GM21447 (cell line): ENCODE measurements at regions not wholly inside any gene's neighbourhood (a gene's known extent, or its start where the extent isn't known, plus 50 kb on each side); places are given as distances from the start of the nearest gene placed in this dataset.
A peak's percentile ranks its signal among the peaks of the same experiment; 100 is the strongest.

Experiments used
- ATAC-seq: cut with Tn5 transposase; IDR thresholded peaks from one replicate; pipeline ENCODE4 v1.9.1; 2021; ENCODE audit not compliant: unreplicated experiment

DNA sequence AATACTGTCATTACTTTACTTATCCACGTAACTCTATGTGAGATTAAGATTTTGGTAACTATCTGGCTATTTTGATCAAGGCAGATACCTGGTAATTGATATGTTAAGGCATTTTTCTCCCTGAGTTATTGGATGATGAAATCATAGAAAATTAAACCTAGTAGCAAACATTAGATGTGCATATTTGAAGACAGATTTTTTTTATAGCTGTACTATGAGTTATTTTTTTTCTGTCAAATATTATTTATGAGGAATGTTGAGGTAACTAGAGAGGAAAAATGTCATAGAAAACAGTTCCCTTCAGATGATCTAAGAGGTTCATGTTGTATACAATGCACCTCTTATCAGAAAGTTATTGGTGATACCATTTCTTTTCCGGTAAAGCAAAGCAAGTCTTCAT, 64.9 kb upstream of the SLC38A2 start:
- no peak for ATAC-seq

DNA sequence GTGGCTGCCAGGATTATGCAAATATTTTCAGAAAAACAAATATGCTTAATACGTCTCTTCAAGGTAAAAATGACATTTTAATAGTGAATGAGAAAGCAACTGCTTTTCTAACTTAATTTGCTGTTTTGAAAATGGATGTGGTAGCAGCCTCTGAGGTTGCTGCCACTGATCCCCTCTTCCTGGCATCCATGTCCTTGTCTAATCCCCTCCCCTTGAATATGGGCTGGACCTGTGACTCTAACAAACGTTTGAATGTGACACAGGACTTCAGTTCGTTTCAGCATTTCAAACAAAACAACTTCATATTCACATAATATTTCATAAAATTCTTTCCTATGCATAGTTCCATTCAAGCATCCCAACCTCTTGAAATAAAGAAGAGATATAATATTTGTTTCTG, 64.2 kb upstream of the SLC38A2 start:
- no peak for ATAC-seq

DNA sequence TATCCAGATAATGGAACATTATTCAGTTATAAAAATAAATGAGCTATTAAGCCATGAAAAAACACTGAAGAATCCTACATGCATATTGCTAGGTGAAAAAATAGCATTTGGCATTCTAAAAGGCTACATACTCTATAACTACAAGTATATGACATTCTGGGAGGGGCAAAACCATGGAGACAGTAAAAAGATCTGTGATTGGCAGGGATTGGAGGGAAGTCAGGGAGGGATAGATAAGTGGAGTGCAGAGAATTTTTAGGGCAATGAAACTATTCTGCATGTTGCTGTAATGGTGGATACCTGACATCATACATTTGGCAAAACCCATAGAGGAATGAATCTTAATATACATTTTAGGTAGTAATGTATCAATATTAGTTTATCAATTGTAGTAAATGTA, 63.1 kb upstream of the SLC38A2 start:
- ATAC-seq, result no peak

DNA sequence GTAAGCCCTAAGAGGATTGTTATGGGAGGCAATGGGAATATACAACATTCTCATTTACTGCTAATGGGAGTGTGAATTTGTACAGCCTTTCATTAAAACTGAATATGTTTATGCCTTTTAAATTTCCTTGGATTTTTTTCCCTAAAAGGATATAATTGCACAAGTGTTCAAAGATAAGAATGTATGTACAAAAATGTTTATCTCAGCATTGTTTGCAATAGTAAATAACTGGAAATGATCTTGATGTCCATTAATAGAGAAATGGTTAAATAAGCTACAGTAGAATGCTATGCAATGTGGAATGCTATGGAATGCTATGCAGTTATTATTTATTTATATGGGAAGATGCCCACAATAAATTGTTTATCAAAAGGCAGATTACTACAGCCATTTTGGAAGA, 62.5 kb upstream of the SLC38A2 start:
- no peak for ATAC-seq

DNA sequence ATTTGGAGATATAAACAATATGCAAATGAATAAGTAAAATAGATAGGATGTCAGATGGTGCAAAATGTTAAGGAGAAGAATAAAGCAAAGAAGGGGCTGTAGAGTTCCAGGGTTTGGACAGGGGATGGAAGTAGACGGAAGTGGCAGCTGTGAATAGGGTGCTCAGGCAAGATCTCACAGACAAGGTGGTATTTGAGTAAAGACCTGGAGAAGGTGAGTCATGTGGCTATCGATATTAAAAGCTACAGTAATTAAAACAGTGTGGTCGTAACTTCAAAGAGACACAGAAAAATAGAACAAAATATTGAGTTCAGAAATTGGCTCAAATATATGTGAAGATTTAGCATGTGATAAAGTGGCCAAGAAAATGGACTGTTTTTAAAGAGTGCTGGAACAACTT, 61.3 kb upstream of the SLC38A2 start:
- ATAC-seq, result no peak

DNA sequence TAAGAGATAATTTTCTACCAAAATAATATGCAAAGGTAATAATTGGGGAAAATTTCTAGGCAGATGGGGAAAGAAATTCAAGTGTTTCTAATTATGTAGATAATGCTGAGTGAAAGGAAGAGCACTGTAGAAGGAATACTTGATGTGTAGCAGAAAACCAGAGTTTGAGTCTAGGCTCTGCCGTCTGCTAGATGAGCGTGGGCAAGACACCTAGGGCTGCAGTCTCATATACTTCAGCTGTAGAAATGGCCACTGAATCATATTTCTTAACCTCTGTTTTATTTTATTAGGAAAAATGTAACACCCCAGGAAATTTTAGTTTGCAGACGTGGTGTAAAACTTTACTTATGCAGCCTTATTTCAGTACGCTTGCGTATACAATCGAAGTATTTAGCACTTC, 59.8 kb upstream of the SLC38A2 start:
- no peak for ATAC-seq

DNA sequence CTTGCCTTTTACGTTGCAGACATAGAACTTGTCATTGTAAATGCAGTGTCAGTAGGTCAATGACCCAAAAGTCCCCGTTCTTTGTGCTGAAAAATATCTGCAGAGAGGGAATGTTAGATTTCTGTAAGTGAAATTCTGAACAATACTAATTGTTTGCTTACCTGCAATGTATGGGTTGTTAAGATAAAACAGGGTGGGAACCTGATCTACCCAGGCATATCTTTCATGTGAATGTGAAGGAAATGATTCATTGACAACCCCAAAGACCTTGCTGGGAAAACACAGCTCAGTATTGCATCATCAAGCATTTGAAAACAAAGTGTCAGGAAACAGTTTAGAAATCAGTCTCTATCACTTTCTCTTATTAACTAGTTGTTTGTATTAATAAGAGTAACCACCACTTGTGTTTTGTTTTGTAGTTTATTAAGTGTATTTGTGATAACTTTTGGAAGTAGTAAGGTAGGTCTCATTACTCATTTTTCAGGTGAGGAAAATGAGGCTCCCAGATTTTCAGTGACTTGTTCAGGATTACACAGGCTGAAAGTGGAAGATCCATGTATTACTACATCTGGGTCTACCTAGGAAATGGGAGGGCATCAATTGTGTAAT, 57.9 kb upstream of the SLC38A2 start:
- peak; percentile 77 for ATAC-seq
